RWPE2 (cell line): ENCODE measurements at regions not wholly inside any gene's neighbourhood (a gene's known extent, or its start where the extent isn't known, plus 50 kb on each side); places are given as distances from the start of the nearest gene placed in this dataset.

Source experiments
- ATAC-seq: fragments of 200-7000 bp; cut with Tn5 transposase; 3 replicates; pipeline ENCODE4 v1.9.1; 2021; ENCODE audit warnings: low read depth
- DNase-seq: peaks from one replicate; pipeline ENCODE4 v3.0.0-alpha.2; 2020; ENCODE audit warnings: low spot score
- H3K27ac ChIP-seq: fragments of 450-650 bp; 2 replicates; pipeline ENCODE4 v1.5.1; 2017; ENCODE audit warnings: mild to moderate bottlenecking; ENCODE audit not compliant: poor library complexity, severe bottlenecking
- H3K27me3 ChIP-seq: fragments of 250-450 bp; sonication (Bioruptor Pico); 2 replicates; pipeline ENCODE4 v1.5.1; 2021; ENCODE audit warnings: mild to moderate bottlenecking, moderate library complexity; ENCODE audit not compliant: insufficient read depth, poor library complexity, severe bottlenecking
- H3K36me3 ChIP-seq: fragments of 250-450 bp; sonication (Bioruptor Pico); 2 replicates; pipeline ENCODE4 v1.5.1; 2020; ENCODE audit warnings: low read depth, mild to moderate bottlenecking, moderate library complexity
- H3K4me1 ChIP-seq: fragments of 250-450 bp; sonication (Bioruptor Pico); 2 replicates; pipeline ENCODE4 v1.5.1; 2021; ENCODE audit warnings: mild to moderate bottlenecking, moderate library complexity; ENCODE audit not compliant: insufficient read depth, poor library complexity, severe bottlenecking
- H3K4me3 ChIP-seq: fragments of 250-450 bp; sonication (Bioruptor Pico); 2 replicates; pipeline ENCODE4 v1.5.1; 2021; ENCODE audit warnings: mild to moderate bottlenecking, moderate library complexity; ENCODE audit not compliant: severe bottlenecking
- H3K9me3 ChIP-seq: fragments of 250-450 bp; sonication (Bioruptor Pico); 2 replicates; pipeline ENCODE4 v1.5.1; 2021; ENCODE audit warnings: mild to moderate bottlenecking, moderate library complexity; ENCODE audit not compliant: severe bottlenecking
- CTCF ChIP-seq: fragments of 450-650 bp; IDR thresholded peaks from one replicate; pipeline ENCODE4 v1.5.1; 2017; ENCODE audit warnings: mild to moderate bottlenecking, moderate library complexity; ENCODE audit not compliant: poor library complexity, severe bottlenecking

- DNase-seq (no peak), ATAC-seq (no peak)
- Histone ChIP-seq H3K9me3 (no peaks in the 10 kb centered on the region), H3K4me3 (no peak overlapping the region), H3K27ac (no peak overlapping the region), H3K36me3 (no peaks in the 10 kb centered on the region), H3K27me3 (no peaks in the 10 kb centered on the region), H3K4me1 (no peaks in the 10 kb centered on the region)
- TF ChIP-seq CTCF, result no peak
Measured at GRCh38 chr9:119707228-119707845, 338.1 kb upstream of the BRINP1 start.

- Histone ChIP-seq H3K4me3 (no peak overlapping the region), H3K9me3 (no peaks in the 10 kb centered on the region), H3K27me3 (no peaks in the 10 kb centered on the region), H3K27ac (no peak overlapping the region), H3K4me1 (no peaks in the 10 kb centered on the region), H3K36me3 (no peaks in the 10 kb centered on the region)
- no peak for DNase-seq
- no peak for ATAC-seq
- TF ChIP-seq CTCF, result no peak
Measured at GRCh38 chr9:119701651-119702050, 332.4 kb upstream of the BRINP1 start.

- TF ChIP-seq CTCF, result no peak
- Histone ChIP-seq H3K27ac (no peak overlapping the region), H3K4me1 (no peaks in the 10 kb centered on the region), H3K27me3 (no peaks in the 10 kb centered on the region), H3K36me3 (no peaks in the 10 kb centered on the region), H3K4me3 (no peak overlapping the region), H3K9me3 (no peaks in the 10 kb centered on the region)
- DNase-seq (no peak), ATAC-seq (no peak)
Measured at GRCh38 chr9:119698535-119698934, 329.3 kb upstream of the BRINP1 start.

GRCh38 chr9:119697996-119698395, 328.8 kb upstream of the BRINP1 start:
- no peak overlapping the region for H3K4me3 ChIP-seq
- DNase-seq, result no peak
- H3K4me1 ChIP-seq, result no peaks in the 10 kb centered on the region
- no peaks in the 10 kb centered on the region for H3K9me3 ChIP-seq
- TF ChIP-seq CTCF, result no peak
- H3K27me3 ChIP-seq, result no peaks in the 10 kb centered on the region
- no peak overlapping the region for H3K27ac ChIP-seq
- ATAC-seq, result no peak
- no peaks in the 10 kb centered on the region for H3K36me3 ChIP-seq

- no peak for ATAC-seq
- Histone ChIP-seq H3K9me3 (no peaks in the 10 kb centered on the region), H3K36me3 (no peaks in the 10 kb centered on the region), H3K27ac (no peak overlapping the region), H3K27me3 (no peaks in the 10 kb centered on the region), H3K4me1 (no peaks in the 10 kb centered on the region), H3K4me3 (no peak overlapping the region)
- no peak for TF ChIP-seq CTCF
- no peak for DNase-seq
Measured at GRCh38 chr9:119689879-119690278, 320.6 kb upstream of the BRINP1 start.
